ENCODE measurements at regions not wholly inside any gene's neighbourhood (a gene's known extent, or its start where the extent isn't known, plus 50 kb on each side); places are given as distances from the start of the nearest gene placed in this dataset.

DNA sequence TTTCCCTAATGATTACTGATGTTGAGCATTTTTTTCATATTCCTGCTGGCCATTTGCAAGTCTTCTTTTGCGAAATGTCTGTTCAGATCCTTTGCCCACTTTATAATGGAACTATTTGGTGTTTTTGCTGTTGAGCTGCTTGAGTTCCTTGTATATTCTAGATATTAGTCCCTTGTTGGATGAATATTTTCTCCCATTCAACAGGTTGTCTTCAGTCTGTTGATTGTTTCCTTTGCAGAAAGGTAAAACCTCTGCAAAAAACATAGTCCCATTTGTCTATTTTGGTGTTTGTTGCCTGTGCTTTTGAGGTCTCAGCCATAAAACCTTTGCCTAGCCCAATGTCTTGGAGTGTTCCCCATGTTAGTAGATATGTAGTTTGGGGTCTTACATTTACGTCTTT, 78.0 kb upstream of the GUCA2B start:
- H3K36me3 ChIP-seq (ENCODE audit: control insufficient read depth, insufficient read depth, low read length), result no peaks in the 10 kb centered on the region
- H3K27me3 ChIP-seq (ENCODE audit: control insufficient read depth, insufficient read depth, low read length), result no peaks in the 10 kb centered on the region
- H3K27ac ChIP-seq, result no peak overlapping the region
- H3K9me3 ChIP-seq (ENCODE audit: control insufficient read depth, low read length), result no peaks in the 10 kb centered on the region
- no peak overlapping the region for H3K9ac ChIP-seq
- no peaks in the 10 kb centered on the region for H3K79me2 ChIP-seq
- no peak overlapping the region for H3K4me3 ChIP-seq (ENCODE audit: low read depth, low read length)
- no peak overlapping the region for H3K4me2 ChIP-seq (ENCODE audit: low read length)
- TF ChIP-seq, protein P1, sequence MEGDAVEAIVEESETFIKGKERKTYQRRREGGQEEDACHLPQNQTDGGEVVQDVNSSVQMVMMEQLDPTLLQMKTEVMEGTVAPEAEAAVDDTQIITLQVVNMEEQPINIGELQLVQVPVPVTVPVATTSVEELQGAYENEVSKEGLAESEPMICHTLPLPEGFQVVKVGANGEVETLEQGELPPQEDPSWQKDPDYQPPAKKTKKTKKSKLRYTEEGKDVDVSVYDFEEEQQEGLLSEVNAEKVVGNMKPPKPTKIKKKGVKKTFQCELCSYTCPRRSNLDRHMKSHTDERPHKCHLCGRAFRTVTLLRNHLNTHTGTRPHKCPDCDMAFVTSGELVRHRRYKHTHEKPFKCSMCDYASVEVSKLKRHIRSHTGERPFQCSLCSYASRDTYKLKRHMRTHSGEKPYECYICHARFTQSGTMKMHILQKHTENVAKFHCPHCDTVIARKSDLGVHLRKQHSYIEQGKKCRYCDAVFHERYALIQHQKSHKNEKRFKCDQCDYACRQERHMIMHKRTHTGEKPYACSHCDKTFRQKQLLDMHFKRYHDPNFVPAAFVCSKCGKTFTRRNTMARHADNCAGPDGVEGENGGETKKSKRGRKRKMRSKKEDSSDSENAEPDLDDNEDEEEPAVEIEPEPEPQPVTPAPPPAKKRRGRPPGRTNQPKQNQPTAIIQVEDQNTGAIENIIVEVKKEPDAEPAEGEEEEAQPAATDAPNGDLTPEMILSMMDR (IDR thresholded peaks at IDR 0.05), result no peak
- no peaks in the 10 kb centered on the region for H3K4me1 ChIP-seq
- no peak overlapping the region for H2AFZ ChIP-seq

DNA sequence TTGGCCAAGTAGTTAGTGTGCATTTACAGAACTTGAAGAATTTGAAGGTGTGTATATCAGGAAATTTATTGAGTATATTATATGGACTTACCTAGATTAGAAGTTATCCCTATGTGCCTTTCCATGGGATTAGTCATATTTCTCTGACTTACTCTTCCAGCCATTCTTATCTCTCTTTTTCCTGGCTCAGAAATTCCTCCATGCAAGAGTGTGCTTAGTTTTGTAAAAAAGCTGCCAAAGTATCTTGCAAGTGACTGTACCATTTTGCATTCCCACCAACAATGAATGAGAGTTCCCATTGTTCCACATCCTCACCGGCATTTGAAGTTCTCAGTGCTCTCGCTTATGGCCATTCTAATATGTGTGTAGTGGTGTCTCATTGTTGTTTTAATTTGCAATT, 82.2 kb upstream of the GUCA2B start:
- H3K27ac ChIP-seq, result no peak overlapping the region
- H3K4me2 ChIP-seq (ENCODE audit: low read length), result no peak overlapping the region
- no peaks in the 10 kb centered on the region for H3K9me3 ChIP-seq (ENCODE audit: control insufficient read depth, low read length)
- H3K79me2 ChIP-seq, result no peaks in the 10 kb centered on the region
- no peak overlapping the region for H3K4me3 ChIP-seq (ENCODE audit: low read depth, low read length)
- H2AFZ ChIP-seq, result no peak overlapping the region
- H3K36me3 ChIP-seq (ENCODE audit: control insufficient read depth, insufficient read depth, low read length), result no peaks in the 10 kb centered on the region
- no peaks in the 10 kb centered on the region for H3K4me1 ChIP-seq
- H3K9ac ChIP-seq, result no peak overlapping the region
- H3K27me3 ChIP-seq (ENCODE audit: control insufficient read depth, insufficient read depth, low read length), result no peaks in the 10 kb centered on the region
- TF ChIP-seq, protein P1 (IDR thresholded peaks at IDR 0.05), result no peak

DNA sequence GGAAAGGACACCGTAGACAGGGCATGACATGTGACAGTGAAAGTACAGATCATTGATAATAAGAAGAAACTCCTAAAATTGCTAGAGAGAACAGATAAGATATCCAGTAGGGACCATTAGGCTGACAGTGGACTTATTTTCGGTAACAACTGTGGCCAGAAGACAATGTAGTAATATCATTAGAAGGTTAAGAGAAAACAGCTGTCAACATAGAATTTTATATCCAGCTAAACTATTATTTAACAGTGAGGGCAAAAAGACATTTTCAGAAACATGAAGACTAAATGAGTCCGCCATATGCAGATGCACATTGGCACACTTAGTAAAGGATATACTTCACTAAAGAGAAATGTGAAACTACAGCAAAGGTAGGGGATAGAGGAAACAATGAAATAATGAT, 95.4 kb upstream of the GUCA2B start:
- TF ChIP-seq, protein P1 (IDR thresholded peaks at IDR 0.05), result no peak
- Histone ChIP-seq H3K9ac (no peak overlapping the region), H3K27ac (no peak overlapping the region), H3K4me3 (ENCODE audit: low read depth, low read length) (no peak overlapping the region), H3K79me2 (no peaks in the 10 kb centered on the region), H3K9me3 (ENCODE audit: control insufficient read depth, low read length) (peaks cover 3% of the 10 kb centered on the region), H3K4me1 (no peaks in the 10 kb centered on the region), H3K27me3 (ENCODE audit: control insufficient read depth, insufficient read depth, low read length) (no peaks in the 10 kb centered on the region), H3K36me3 (ENCODE audit: control insufficient read depth, insufficient read depth, low read length) (no peaks in the 10 kb centered on the region), H2AFZ (no peak overlapping the region), H3K4me2 (ENCODE audit: low read length) (no peak overlapping the region)

DNA sequence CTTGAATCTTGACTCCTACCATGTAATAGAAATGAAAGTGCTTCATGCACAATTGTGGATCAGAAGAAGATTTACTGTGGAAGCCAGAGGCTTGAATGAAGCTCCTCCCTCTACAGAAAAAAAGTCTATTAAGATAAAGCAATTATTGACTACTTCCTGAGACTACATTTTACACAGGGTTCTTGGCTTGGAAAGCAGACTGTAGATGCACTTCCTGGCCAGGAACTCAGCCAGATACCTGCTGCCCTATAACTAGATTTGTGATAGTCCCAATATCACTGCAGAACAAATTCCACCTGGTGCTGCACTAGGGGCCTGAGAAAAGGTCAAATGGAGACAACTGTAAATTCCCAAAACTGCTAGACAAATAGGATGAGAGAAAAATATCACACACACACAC, 96.8 kb upstream of the GUCA2B start:
- no peaks in the 10 kb centered on the region for H3K27me3 ChIP-seq (ENCODE audit: control insufficient read depth, insufficient read depth, low read length)
- H2AFZ ChIP-seq, result no peak overlapping the region
- TF ChIP-seq, protein P1 (IDR thresholded peaks at IDR 0.05), result no peak
- no peaks in the 10 kb centered on the region for H3K79me2 ChIP-seq
- H3K9ac ChIP-seq, result no peak overlapping the region
- H3K4me1 ChIP-seq, result no peaks in the 10 kb centered on the region
- no peaks in the 10 kb centered on the region for H3K36me3 ChIP-seq (ENCODE audit: control insufficient read depth, insufficient read depth, low read length)
- no peak overlapping the region for H3K4me3 ChIP-seq (ENCODE audit: low read depth, low read length)
- H3K9me3 ChIP-seq (ENCODE audit: control insufficient read depth, low read length), result peaks cover 3% of the 10 kb centered on the region
- no peak overlapping the region for H3K4me2 ChIP-seq (ENCODE audit: low read length)
- H3K27ac ChIP-seq, result no peak overlapping the region

DNA sequence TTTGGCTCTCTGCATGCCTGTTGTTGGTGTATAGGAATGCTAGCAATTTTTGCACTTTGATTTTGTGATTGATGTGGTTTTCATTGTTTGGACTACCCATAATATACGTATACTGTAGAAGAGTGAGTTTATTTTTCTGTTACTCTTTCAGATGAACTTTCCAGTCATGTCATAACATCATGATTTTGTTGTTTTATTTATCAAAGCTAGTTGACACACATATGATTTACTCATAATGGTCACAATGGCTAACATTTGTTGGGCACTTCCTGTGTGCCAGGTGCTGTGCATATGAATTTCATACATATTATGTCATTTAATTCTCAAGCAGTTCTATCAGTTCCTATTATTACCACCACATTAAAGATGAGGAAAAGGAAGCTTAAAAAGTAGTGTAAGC, 98.1 kb upstream of the GUCA2B start:
- peaks cover 3% of the 10 kb centered on the region for H3K9me3 ChIP-seq (ENCODE audit: control insufficient read depth, low read length)
- H3K4me2 ChIP-seq (ENCODE audit: low read length), result no peak overlapping the region
- TF ChIP-seq, protein P1 (IDR thresholded peaks at IDR 0.05), result no peak
- H3K4me1 ChIP-seq, result no peaks in the 10 kb centered on the region
- no peaks in the 10 kb centered on the region for H3K79me2 ChIP-seq
- no peak overlapping the region for H2AFZ ChIP-seq
- H3K27ac ChIP-seq, result no peak overlapping the region
- H3K36me3 ChIP-seq (ENCODE audit: control insufficient read depth, insufficient read depth, low read length), result no peaks in the 10 kb centered on the region
- no peak overlapping the region for H3K4me3 ChIP-seq (ENCODE audit: low read depth, low read length)
- H3K27me3 ChIP-seq (ENCODE audit: control insufficient read depth, insufficient read depth, low read length), result no peaks in the 10 kb centered on the region
- no peak overlapping the region for H3K9ac ChIP-seq

All from parathyroid adenoma (tissue), 2 donors.